HL-60 (cell line): ENCODE measurements at regions not wholly inside any gene's neighbourhood (a gene's known extent, or its start where the extent isn't known, plus 50 kb on each side); places are given as distances from the start of the nearest gene placed in this dataset.

ENCODE experiments used
- CTCF ChIP-seq: IDR thresholded peaks from one replicate; pipeline ENCODE4 v1.5.1; 2011; ENCODE audit warnings: low read length, control low read depth, inconsistent platforms; ENCODE audit not compliant: insufficient read depth
- GABPA ChIP-seq: IDR thresholded peaks from 2 replicates; pipeline ENCODE4 v1.6.1; 2012; ENCODE audit warnings: low read depth
- POLR2AphosphoS5 ChIP-seq: IDR thresholded peaks from 2 replicates; pipeline ENCODE4 v1.6.1; 2012; ENCODE audit warnings: low read depth
- REST ChIP-seq: IDR thresholded peaks from 2 replicates; pipeline ENCODE4 v1.6.1; 2012; ENCODE audit warnings: low read depth; ENCODE audit not compliant: insufficient replicate concordance

- no peak for TF ChIP-seq CTCF
- TF ChIP-seq POLR2AphosphoS5 = no peak
- no peak for TF ChIP-seq REST
- no peak for TF ChIP-seq GABPA
These were observed 130.1 kb upstream of the COPS8 start for GRCh38 chr2:236955521-236956030.
